ENCODE measurements at regions not wholly inside any gene's neighbourhood (a gene's known extent, or its start where the extent isn't known, plus 50 kb on each side); places are given as distances from the start of the nearest gene placed in this dataset.

- DNase-seq: no peak
These were observed 91.3 kb upstream of the YPEL5 start for GRCh38 chr2:30055548-30055947.

- no peak for DNase-seq
These were observed 86.2 kb upstream of the YPEL5 start for GRCh38 chr2:30060562-30060961.

DNA sequence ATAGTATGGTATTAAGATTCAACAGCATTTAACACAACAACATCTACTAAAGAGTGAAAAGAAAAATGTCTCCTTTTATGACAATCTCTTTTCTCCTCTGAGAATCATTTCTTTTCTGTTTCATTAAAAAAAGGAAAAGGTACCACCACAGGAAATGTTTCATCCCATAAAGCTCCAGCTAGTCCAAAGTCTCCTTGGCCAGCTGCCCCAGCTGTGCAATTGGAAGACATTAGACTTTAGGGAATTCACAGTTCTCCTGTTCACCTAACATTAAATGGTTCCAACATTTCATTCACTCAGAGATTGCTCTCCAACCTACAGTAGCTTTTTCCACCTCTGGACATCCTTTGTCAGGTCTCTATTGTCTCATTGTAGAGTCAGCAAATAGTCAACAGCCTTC lies 78.7 kb upstream of the YPEL5 start:
- DNase-seq: no peak

DNA sequence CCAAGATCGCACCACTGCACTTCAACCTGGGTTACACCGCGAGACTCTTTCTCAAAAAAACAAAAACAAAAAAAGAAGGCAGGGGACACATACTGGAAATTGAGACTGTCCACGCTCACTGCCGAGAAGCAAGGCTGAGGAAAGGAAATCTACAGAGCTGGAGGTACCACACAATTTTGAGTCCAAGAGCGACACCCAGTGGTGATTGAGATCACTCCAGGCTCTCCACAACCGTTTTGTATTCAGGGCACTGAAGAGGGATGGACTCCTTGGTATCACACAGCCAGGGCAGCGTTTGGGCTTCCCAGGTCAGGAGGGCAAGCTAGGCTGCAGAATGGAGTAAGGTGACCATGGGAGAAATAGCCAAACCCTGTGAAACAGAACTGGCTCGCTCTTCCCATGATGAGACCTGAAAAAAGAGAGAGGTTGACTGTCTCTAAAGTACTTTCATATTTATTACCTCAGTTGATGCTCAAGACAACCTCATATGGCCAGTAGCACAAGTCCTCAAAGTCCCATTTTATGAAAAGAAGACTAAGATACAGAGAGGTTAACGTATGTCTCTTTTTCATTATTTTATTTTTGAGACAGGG lies 74.5 kb upstream of the YPEL5 start:
- peak; percentile 43 for DNase-seq

DNA sequence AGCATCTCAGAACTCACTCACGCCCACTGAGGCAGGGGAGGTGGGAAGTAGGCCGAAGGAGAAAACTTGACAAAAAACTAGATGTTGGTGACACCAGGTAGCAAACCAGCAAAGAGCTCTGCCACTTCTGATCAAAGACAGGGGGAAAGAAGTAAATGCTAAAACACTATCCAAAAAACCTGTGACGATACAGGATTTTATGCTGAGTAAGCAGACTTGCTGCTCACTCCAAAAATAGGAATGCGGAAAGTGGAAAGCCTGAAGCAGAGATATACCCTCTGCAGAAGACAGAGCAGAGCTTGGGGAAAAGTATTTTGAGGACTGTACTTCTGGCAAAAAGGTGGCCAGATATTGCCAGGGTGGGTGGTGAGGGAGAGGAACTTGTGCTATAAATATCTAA lies 73.3 kb upstream of the YPEL5 start:
- DNase-seq: no peak

GRCh38 chr2:30074023-30074422 lies 72.8 kb upstream of the YPEL5 start:
- no peak for DNase-seq

DNA sequence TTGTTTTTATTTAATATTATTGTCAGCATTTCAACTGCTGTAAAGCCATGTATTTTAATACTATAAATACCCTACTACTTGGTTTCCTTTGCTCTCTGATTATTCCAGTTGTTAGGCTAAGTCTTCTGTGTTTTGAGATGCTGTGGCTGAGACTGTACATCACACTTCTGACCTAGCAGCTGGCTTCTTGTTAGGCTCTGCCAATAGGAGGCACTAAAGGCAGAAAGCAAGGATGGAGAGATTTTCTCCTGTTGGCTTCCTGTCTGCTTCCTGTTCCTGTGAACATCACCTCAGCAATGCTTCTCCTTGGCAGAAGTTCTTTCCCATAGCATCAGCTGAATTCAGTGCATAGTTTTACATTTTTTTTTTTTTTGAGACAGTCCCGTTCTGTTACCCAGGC lies 68.3 kb upstream of the YPEL5 start:
- DNase-seq: no peak

GRCh38 chr2:30084915-30085314 lies 61.9 kb upstream of the YPEL5 start:
- no peak for DNase-seq

DNA sequence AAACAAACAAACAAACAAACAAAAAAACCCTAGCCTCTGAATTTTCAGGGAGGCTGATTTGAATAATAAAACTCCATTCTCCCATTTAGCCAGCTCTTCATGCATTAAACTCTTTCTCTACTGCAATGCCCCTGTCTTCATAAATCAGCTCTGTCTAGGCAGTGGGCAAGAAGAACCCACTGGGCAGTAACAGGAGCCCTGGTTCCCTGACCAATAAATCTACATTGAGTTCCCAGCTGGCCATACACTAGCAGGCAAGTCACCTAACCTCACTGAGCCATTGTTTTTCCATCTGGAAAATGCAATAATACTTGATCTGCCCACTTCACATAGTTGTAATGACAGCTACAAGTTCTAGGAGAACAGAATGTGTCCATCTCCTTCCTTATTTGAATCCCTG lies 57.6 kb upstream of the YPEL5 start:
- no peak for DNase-seq

GRCh38 chr2:30095402-30095801 lies 51.4 kb upstream of the YPEL5 start:
- no peak for DNase-seq

- no peak for DNase-seq
These were observed 50.4 kb upstream of the YPEL5 start for GRCh38 chr2:30096451-30096850.
